ENCODE measurements at regions not wholly inside any gene's neighbourhood (a gene's known extent, or its start where the extent isn't known, plus 50 kb on each side); places are given as distances from the start of the nearest gene placed in this dataset.
"Not testable (repeated sequence)": the region's sequence is repeated elsewhere in the genome, so short reads cannot be mapped to it uniquely, and the experiment has no call there.

DNA sequence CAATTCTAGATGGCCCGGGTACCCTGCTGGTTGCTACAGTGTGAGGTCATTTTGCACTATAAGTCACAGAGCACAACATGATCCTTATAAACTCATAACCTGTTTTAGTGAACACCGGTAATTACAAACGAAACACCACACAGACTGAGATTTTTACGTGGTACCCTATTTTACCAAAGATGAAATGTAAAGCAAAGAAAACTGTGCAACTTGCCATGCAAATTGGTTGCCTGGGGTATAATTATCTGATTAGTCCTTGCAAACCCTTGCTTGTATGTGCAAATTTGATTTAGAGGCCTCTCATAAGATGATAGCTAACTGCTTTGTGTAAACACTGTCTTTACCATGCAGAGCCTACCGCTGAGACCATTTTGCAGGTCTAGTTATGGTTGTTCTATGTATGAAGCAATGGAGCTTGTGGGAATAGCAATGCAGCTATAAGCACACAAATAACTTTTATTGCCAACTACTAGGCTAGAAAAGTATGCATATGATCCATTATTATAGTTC, 372.1 kb upstream of the FAR2 start:
- DNase-seq, result no peak

DNA sequence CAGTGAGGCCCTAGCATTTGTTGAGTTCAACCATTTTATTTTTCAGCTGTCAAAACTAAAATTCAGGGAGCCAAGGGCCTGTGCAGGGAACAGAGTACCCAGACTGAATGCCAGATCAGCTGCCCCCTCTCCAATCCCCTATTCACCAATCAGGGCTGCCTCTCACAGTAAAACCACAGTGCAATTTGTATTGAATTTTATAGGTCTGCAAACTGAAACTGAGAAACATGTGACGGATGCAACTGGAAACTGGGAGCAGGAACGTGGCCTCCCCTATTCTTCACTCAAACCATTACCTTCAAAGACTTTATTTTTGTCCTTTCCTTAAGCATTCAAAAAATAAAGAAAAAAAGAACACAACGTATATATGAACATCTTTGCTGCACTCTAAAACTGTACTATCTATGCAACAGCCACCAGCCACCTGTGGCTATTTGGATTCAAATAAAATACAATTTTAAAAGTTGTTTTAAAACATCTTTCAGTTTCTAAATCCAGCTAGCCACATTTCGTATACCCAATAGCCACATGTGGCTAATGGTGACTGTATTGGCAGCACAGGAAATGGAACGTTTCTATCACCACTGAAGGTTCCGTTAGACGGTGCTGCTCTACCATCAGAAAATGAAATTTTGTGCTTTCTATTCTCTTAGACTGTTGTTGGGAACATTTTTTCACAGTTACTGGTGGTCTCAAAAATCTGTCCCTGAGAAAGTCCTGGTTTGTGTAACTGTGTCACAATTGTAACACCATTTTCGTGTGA, 371.3 kb upstream of the FAR2 start:
- DNase-seq, result no peak

GRCh38 chr12:28780096-28780495, 369.0 kb upstream of the FAR2 start:
- no peak for DNase-seq

GRCh38 chr12:28780960-28781359, 368.1 kb upstream of the FAR2 start:
- DNase-seq, result no peak

- no peak for DNase-seq
These were observed 367.1 kb upstream of the FAR2 start for GRCh38 chr12:28781671-28782652.

DNA sequence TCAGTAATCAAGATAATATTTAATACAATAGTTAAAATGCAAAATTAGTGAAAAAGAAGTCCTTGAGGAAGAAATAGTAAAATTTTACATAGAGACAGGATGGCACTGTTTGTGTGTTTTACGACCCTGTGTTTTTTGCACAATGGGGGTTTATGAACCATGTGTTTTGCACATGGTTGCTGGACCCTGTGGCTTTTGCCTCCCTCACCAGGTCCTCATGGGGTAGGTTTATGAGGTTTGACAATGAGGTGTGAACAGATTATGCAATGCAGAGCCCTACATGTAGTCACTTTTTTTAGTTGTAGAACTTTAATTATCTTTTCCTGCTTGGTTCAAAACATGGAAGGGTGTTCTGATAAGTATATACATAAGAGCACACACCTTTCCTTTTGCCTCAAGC, 366.3 kb upstream of the FAR2 start:
- DNase-seq, result no peak

DNA sequence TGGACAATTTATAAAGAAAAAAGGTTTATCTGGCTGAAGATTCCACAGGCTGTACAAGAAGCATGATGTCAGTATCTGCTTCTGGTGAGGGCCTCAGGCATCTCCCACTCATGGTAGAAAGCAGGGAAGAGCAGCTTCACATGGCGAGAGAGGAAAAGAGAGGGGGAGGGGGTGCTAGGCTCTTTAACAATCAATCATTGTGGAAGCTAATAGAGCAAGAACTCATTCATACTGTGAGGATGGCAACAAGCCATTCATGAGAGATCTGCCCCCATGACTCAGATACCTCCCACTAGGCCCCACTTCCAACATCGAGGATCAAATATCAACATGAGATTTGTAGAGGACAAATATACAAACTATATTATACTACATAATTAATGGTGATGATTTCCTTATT, 361.9 kb upstream of the FAR2 start:
- DNase-seq, result no peak

GRCh38 chr12:28788256-28788655, 360.8 kb upstream of the FAR2 start:
- DNase-seq, result not testable (repeated sequence)

DNA sequence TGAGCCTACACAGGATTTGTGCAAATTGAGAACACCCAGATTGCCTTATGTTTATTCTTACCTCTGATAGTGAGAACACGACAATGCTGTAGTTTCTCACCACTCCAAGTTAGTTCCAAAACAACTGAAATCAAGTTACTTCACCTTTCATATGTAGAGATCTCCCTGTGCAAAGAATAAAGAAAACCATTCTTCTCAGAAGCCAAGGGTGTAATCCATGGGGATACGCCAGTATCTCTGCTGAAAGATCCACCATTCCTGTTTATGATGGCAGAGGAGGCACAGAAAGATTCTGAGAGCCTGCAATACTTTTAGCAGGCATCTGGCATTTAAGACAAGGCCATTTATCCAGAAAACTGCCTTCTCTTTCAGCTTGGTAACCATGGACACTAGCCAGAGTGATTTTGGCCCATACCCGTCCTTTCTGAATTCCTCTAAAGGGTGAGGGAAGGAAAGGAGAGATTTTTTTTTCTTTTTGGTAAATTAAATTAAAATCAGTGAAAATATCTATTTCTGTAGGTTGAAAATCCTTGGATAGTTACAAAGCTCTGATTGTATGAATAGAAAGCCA, 355.4 kb upstream of the FAR2 start:
- no peak for DNase-seq

DNA sequence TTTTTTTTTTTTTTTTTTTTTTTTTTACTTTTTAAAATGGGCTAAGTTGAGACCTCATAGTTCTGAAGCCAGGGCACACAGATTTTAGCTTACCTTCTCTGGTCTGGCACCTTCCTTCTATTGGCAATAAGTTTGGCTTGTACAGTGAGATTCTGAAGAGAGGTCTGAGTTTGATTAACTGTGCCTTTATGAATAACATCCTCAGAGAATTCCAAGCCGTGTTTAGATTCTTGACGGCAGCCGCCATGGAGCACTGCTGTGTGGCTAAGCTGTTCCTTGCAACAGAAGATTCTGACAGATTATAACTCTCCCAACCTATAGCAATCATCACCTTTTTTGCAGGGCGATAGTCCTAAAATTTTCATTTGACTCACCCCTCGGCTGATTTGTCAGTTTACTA, 354.9 kb upstream of the FAR2 start:
- DNase-seq, result no peak

GRCh38 chr12:28794786-28795185, 354.3 kb upstream of the FAR2 start:
- no peak for DNase-seq

DNA sequence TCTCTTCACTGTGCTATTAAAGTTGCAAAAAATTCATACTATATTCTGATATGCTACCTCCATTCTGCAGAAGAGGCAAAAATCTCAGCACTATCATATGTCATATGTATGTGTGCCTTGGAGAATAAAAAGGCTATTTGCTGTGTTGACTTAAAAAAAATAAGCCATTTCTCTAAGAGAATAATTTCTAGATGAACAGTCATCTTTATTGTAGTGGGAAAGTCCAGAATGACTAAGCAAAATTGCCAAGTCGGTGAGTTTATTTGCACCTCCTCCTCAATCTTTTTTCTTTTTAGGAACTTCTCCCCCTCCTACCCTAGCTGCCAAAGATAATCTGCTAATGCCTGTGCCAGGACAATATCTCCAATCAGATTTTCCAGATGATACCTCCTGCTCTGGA, 353.8 kb upstream of the FAR2 start:
- DNase-seq, result no peak

GRCh38 chr12:28799348-28799747, 349.7 kb upstream of the FAR2 start:
- DNase-seq, result no peak

- DNase-seq, result no peak
These were observed 348.9 kb upstream of the FAR2 start for GRCh38 chr12:28800129-28800528.

GRCh38 chr12:28802706-28803438, 346.2 kb upstream of the FAR2 start:
- no peak for DNase-seq

DNA sequence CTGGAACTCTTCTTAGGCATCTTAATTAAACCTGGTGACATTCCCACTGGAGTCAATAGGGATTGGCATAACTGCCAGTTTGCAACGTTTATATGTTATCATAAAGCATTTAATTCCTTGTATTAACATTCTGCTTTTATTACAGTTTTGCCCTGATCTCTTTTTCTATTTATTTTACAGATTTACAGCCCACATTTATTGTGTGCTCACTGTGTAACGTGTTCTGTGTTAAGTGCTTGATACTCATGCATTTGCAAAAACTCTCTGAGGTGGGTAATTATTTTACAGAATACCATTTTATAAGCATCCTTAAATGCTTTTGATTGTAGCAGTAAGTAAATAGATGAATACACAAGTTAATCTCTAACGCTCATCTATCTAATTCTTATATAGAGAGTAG, 341.5 kb upstream of the FAR2 start:
- no peak for DNase-seq

DNA sequence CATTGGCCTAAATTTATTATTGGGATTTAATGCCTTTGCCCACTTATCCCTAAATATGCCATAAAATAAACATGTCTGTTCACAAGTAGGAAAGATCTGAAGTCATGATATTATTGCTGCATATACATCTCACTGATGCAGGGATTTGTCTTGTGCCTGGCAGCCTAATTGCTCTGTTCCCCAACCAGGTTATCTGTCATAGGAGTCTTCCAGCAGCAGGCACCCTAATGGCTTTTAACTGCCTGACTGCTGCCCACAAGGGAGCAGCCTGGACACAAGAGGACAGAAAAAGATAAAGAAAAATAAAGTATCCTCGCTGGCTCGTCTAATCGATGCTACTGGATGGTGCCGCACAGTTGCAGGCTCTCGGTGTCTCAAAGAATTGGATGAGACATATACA, 337.6 kb upstream of the FAR2 start:
- DNase-seq, result no peak

DNA sequence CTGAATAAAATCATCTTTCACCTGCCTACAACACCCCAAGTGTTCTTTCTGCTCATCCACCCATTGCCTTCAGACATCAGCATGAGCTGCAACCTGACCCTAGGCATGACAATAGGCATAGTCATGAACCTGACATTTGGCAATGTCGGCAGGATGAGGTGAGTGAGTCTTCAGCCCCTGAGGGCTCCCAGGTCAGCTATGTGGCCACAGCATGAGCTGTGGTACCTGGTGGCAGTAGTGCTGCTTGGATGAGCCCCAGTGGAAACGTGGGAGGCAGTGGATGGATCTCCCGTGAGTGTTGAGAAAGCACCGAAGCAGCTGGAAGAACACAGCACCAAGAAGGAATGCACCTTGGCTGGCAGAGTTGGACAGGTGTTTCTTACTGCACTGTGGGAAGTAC, 334.8 kb upstream of the FAR2 start:
- no peak for DNase-seq

- no peak for DNase-seq
These were observed 331.6 kb upstream of the FAR2 start for GRCh38 chr12:28817524-28817923.

- DNase-seq, result no peak
These were observed 324.8 kb upstream of the FAR2 start for GRCh38 chr12:28824193-28824846.

- DNase-seq, result no peak
These were observed 324.2 kb upstream of the FAR2 start for GRCh38 chr12:28824849-28825248.

GRCh38 chr12:28826766-28827165, 322.3 kb upstream of the FAR2 start:
- DNase-seq, result no peak
